Central memory CD8-positive, alpha-beta T cell (primary cell): ENCODE measurements at regions not wholly inside any gene's neighbourhood (a gene's known extent, or its start where the extent isn't known, plus 50 kb on each side); places are given as distances from the start of the nearest gene placed in this dataset.

Experiments used
- ATAC-seq: fragments of 150-1000 bp; cut with Tn5 transposase; replicated peaks from 2 replicates; pipeline ENCODE4 v1.10.0; 2022; ENCODE audit warnings: mild to moderate bottlenecking, moderate FRiP score, moderate number of reproducible peaks; ENCODE audit not compliant: poor library complexity, severe bottlenecking; ENCODE audit errors: extremely low read depth
- DNase-seq, 2 donors: peaks; one replicate each; pipeline ENCODE4 v3.0.0; 2021; ENCODE audit warnings: low spot score in 2 of 2
- H3K27ac Mint-ChIP-seq: one replicate; pipeline ENCODE4 v1.8.0; 2022; ENCODE audit warnings: low read depth, mild to moderate bottlenecking, moderate library complexity, mixed read lengths
- H3K27me3 Mint-ChIP-seq: one replicate; pipeline ENCODE4 v1.8.0; 2022; ENCODE audit warnings: mixed read lengths
- H3K36me3 Mint-ChIP-seq: one replicate; pipeline ENCODE4 v1.8.0; 2022; ENCODE audit warnings: mild to moderate bottlenecking, moderate library complexity, mixed read lengths; ENCODE audit not compliant: insufficient read depth
- H3K4me1 Mint-ChIP-seq: one replicate; pipeline ENCODE4 v1.8.0; 2022; ENCODE audit warnings: mixed read lengths
- H3K4me3 Mint-ChIP-seq: one replicate; pipeline ENCODE4 v1.8.0; 2022; ENCODE audit warnings: mild to moderate bottlenecking, moderate library complexity, mixed read lengths
- H3K9me3 Mint-ChIP-seq: one replicate; pipeline ENCODE4 v1.8.0; 2022; ENCODE audit warnings: mixed read lengths

DNA sequence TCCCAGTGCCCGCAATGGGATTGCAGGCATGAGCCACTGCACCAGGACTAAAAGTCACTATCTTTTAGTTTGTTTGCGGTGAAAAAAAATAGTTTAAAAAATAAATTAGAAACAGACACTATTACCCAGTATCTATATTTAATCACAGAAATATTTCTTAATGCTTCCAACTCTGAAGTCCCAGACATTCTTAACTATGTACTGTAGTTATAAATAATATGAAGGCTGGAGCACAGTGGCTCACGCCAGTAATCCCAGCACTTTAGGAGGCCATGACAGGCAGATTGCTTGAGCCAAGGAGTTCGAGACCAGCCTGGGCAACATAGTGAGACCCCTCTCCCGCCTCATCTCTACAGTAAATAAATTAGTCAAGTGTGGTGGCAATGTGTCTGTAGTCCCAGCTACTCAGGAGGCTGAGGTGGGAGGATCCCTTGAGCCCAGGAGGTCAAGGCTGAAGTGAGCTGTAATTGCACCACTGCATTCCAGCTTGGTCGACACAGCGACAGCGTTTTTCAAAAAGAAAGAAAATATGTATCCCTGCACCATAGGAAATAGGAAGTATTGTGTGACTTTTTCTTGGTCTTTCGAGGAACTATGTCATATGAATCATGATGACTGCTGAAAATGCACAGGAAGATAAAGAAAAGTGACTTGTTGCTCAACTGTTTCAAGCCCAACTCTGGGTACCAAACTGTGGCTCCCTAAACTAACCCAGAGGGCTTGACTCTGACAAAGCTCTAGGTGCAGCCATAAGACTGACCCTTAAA, 74.9 kb upstream of the STEAP1B start:
- peaks cover 30% of the 10 kb centered on the region for H3K27me3 Mint-ChIP-seq
- no peak for ATAC-seq
- no peaks in the 10 kb centered on the region for H3K36me3 Mint-ChIP-seq
- H3K9me3 Mint-ChIP-seq, result no peaks in the 10 kb centered on the region
- H3K4me1 Mint-ChIP-seq, result no peaks in the 10 kb centered on the region
- no peak for DNase-seq
- no peak overlapping the region for H3K27ac Mint-ChIP-seq
- no peak overlapping the region for H3K4me3 Mint-ChIP-seq

DNA sequence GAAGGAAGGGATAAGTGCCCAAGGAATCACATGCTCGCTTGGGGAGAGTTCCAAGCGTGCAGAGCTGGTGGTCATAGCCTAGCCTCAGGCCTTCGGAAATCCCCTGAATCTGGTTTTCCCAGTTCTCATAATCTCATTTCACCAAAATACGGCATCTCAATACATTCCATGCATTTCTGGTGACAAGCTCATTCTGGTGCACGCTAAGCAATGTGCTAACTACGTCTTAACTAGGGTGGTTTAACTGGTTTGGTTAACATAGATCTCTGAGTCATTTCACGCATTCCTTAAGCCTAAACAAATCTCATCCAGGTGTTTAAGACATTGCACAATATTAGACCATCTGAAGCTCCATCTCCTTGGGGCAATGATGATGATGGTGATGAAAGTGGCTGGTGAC, 72.9 kb upstream of the STEAP1B start:
- H3K27me3 Mint-ChIP-seq, result peaks cover 44% of the 10 kb centered on the region
- H3K9me3 Mint-ChIP-seq, result no peaks in the 10 kb centered on the region
- DNase-seq (no peak), ATAC-seq (no peak)
- no peak overlapping the region for H3K27ac Mint-ChIP-seq
- no peak overlapping the region for H3K4me3 Mint-ChIP-seq
- no peaks in the 10 kb centered on the region for H3K4me1 Mint-ChIP-seq
- no peaks in the 10 kb centered on the region for H3K36me3 Mint-ChIP-seq

DNA sequence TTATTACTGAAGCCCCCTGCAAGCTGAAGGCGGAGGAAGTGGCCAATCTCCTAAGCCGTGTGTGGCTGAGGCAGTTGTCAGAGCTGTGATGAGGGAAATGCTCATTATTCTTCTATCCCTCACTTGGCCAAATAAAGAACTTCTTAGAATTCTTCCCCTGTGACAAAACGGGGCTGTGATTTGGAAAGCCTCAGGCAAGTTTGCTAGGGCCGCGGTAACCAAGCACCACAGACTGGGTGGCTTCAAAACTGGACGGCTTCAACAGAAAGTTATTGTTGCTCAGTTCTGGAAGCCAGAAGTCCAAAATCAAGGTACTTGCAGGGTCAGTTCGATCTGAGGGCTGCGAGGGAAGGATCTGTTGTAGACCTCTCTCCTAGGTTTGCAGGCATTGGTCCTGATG, 72.3 kb upstream of the STEAP1B start:
- no peaks in the 10 kb centered on the region for H3K9me3 Mint-ChIP-seq
- peaks cover 51% of the 10 kb centered on the region for H3K27me3 Mint-ChIP-seq
- no peaks in the 10 kb centered on the region for H3K4me1 Mint-ChIP-seq
- no peak overlapping the region for H3K27ac Mint-ChIP-seq
- no peaks in the 10 kb centered on the region for H3K36me3 Mint-ChIP-seq
- DNase-seq (no peak), ATAC-seq (no peak)
- no peak overlapping the region for H3K4me3 Mint-ChIP-seq

DNA sequence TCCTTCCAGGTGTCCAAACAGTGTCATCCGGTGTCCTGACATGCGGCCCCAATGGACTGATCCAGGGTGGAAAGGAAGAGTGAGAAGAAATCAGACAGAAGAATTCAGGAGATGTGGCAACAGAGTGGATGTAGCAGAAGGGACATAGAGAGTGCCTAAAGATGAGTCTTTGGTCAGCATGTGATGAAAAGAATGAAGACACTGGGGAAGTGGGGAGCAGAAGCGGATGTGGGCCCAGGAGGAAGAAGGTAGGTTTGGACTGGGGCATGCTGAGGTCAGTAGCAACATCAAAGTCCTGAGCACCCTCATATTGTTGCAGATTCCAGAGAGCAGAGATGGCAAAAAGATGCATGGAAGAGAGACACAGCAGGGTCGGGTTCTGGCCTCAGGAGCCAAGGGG, 71.8 kb upstream of the STEAP1B start:
- Mint-ChIP-seq H3K27me3 (peaks cover 56% of the 10 kb centered on the region), H3K27ac (no peak overlapping the region), H3K4me1 (no peaks in the 10 kb centered on the region), H3K4me3 (no peak overlapping the region), H3K9me3 (no peaks in the 10 kb centered on the region), H3K36me3 (no peaks in the 10 kb centered on the region)
- ATAC-seq (no peak), DNase-seq (no peak)

DNA sequence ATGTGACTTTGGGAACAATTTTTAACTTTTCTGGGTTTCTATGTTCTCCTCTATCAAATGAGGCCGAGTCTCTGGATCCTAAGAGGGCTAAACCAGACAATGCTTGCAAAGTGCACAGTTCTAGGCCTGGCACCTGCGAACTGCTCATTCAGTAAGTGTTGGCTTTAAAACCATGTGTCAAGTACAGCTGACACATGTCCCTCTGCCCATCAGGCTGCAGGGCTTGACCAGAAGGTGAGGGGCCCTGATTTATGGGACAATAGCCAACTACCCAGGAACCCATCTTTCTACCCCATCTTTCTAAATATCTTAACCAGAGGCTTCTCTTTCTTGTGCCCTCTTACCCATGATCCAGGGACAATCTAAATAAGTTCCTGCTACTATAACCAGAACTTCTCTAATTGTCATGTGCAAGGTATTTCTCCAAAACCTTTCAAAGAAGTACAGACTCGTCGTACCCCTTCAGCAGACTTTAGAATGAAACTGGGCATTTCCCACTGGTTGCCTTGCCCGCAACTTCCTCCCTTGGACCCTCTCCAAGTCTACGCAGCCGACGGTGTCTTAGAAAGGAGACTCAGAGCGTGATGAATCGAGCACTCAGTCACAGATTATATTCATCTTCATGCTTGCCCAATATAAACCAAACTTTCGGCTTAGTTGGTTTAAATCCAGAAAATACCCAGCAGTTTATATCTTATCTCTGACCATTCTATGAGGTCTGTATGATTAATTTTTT, 69.8 kb upstream of the STEAP1B start:
- no peaks in the 10 kb centered on the region for H3K36me3 Mint-ChIP-seq
- no peaks in the 10 kb centered on the region for H3K9me3 Mint-ChIP-seq
- H3K27ac Mint-ChIP-seq, result no peak overlapping the region
- peaks cover 2% of the 10 kb centered on the region for H3K4me1 Mint-ChIP-seq
- ATAC-seq, result no peak
- peaks cover 76% of the 10 kb centered on the region for H3K27me3 Mint-ChIP-seq
- H3K4me3 Mint-ChIP-seq, result no peak overlapping the region
- DNase-seq, result no peak

DNA sequence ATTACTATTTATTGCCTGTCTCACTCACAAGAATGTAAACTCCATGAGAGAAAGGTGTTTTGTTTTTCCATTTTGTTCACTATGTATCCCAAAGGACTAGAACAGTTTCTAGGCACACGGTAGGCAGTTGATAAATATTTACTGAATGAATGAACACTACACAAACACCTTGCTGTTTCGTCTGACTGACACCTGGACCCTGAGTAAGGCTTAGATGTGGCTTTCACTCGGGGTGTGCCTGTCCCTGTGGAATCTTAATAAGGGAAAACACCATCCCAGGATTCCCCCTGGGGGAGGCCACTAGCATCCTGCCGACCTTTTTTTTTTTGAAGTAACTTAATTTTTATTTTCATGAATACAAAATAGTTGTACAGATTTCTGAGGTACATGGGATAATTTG, 66.6 kb upstream of the STEAP1B start:
- DNase-seq (no peak), ATAC-seq (no peak)
- no peak overlapping the region for H3K27ac Mint-ChIP-seq
- peaks cover 78% of the 10 kb centered on the region for H3K27me3 Mint-ChIP-seq
- no peaks in the 10 kb centered on the region for H3K9me3 Mint-ChIP-seq
- H3K4me3 Mint-ChIP-seq, result no peak overlapping the region
- peaks cover 21% of the 10 kb centered on the region for H3K4me1 Mint-ChIP-seq
- no peaks in the 10 kb centered on the region for H3K36me3 Mint-ChIP-seq

DNA sequence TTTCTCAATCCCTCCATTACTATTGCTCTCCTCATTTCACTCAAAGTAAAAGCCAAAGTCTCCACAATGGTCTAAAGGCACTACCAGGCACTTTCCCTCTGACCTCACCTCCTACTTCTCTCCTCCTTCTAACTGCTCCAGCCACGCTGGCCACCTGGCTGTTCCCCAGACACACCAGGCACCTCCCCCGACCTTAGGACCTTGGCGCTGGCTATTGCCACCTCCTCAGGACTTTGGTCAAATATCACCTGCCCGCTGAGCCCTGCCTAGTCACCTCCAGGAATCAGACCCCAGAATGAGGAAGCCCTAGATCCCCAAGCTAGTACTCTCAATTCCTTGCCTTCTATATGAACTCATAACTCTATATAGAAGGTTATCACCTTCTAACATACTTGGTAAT, 66.2 kb upstream of the STEAP1B start:
- DNase-seq, result no peak
- Mint-ChIP-seq H3K9me3 (no peaks in the 10 kb centered on the region), H3K4me3 (no peak overlapping the region), H3K36me3 (no peaks in the 10 kb centered on the region), H3K27ac (no peak overlapping the region), H3K4me1 (peaks cover 21% of the 10 kb centered on the region), H3K27me3 (peaks cover 74% of the 10 kb centered on the region)
- no peak for ATAC-seq

DNA sequence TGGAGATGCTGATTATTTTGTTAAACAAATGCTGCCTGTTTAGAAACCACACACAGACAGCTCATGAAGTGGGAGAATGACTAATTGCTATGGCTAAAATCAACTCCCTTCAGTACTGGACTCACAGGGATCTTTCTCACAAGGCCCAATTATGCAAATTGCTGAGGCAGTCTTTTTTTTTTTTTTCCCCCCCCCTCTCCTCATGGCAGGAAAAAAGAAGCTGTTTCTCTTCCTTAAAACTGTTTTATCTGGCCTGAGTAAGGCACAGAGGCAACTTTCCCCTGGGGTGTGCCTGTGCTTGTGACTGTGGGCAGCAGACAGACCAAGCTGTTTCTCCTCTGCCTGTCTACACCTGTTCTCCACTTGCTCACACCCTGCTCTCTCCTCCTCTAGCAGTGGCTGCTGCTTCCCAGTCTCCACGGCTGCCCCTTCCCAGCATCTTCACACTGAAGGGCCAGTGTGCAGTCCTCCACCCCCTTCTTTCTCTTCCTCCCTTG, 65.4 kb upstream of the STEAP1B start:
- no peak overlapping the region for H3K27ac Mint-ChIP-seq
- H3K4me3 Mint-ChIP-seq, result no peak overlapping the region
- H3K9me3 Mint-ChIP-seq, result no peaks in the 10 kb centered on the region
- H3K36me3 Mint-ChIP-seq, result no peaks in the 10 kb centered on the region
- ATAC-seq, result no peak
- peaks cover 66% of the 10 kb centered on the region for H3K27me3 Mint-ChIP-seq
- peaks cover 21% of the 10 kb centered on the region for H3K4me1 Mint-ChIP-seq
- DNase-seq, result no peak

DNA sequence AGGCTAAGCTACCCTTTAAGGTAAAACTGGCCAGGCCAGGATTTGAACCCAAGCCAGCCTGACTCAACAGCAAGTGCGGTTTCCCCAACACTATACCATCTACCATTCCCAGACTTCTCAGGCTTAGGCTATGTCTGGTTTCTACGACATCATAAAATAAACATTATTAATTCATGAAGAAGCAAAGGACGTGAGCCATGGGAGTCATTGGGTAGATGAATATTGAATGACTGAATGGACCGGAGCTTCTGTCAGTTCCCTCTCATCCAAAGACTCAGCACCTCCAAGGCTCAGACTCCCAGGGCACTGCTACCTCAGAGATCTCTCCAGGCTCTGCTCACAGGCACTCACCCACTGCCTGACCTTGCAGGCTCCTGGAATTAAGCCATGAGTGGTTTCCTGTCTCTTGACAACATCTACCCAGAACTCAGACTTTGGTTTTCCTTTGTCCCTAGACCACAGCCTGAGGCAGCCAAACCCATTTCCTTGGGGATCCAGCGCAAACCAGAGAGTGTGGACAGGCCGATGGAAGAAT, 64.6 kb upstream of the STEAP1B start:
- Mint-ChIP-seq H3K27ac (no peak overlapping the region), H3K4me3 (peak overlapping the region; percentile 33), H3K4me1 (peaks cover 21% of the 10 kb centered on the region), H3K27me3 (peaks cover 65% of the 10 kb centered on the region), H3K36me3 (no peaks in the 10 kb centered on the region), H3K9me3 (no peaks in the 10 kb centered on the region)
- ATAC-seq, result no peak
- DNase-seq, result no peak

DNA sequence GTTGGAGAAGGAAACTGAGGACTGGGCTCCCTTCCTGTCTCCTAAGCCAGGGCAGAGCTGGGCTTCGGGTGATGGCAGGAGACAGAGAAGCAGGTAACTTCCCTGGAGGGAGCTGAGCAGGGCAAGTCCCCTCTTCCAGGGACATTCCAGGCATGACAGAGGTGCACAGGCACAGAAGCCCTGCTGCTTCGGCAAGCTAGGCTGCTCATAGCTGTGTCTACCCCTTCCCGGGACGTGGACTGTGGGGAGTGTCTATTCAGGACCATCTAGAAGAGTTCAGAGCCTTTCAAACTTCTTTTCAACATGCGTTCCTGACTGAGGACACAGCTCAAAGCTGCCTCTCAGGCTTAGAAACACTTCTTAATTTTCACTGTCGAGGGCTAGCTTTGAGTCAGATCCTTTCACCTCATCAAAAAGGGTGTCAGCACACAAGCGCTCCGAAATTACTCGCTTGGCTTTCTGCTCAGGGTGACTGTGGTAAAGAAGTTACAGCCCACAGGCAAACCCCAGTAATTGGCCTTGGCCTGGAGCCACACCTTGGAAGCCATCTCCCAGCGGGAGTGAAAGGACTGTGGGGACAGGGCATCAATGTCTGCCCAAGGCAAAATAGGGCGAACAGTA, 63.7 kb upstream of the STEAP1B start:
- Mint-ChIP-seq H3K36me3 (no peaks in the 10 kb centered on the region), H3K27me3 (peaks cover 59% of the 10 kb centered on the region), H3K27ac (no peak overlapping the region), H3K4me1 (peaks cover 21% of the 10 kb centered on the region), H3K4me3 (peak overlapping the region; percentile 33), H3K9me3 (no peaks in the 10 kb centered on the region)
- ATAC-seq (peak; percentile 24), DNase-seq (no peak)

DNA sequence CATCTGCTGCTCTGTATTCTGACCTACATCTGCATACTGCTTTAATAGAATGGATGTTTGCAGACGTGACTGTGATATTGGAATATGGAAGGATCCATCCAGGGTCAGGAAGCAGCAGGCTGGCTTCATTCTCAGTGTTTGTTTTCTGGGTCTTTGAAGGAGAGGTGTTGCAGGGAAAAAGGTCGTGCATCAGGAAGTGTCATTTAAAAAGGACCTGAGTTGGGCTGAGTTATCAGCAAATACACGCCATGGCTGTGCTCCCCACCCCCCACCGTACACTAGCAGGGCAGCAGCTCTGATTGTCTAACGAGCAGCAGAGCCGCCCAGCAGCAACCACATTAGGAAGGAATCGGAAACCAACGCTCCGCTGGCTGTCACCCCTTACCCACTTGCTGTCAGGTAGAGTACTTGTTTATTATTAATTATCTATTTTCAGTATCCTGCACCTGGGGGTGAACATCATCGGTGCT, 63.1 kb upstream of the STEAP1B start:
- peaks cover 21% of the 10 kb centered on the region for H3K4me1 Mint-ChIP-seq
- no peaks in the 10 kb centered on the region for H3K9me3 Mint-ChIP-seq
- no peaks in the 10 kb centered on the region for H3K36me3 Mint-ChIP-seq
- H3K27me3 Mint-ChIP-seq, result peaks cover 52% of the 10 kb centered on the region
- ATAC-seq, result peak; percentile 13
- peak overlapping the region; percentile 12 for H3K4me3 Mint-ChIP-seq
- no peak overlapping the region for H3K27ac Mint-ChIP-seq
- DNase-seq, result no peak

DNA sequence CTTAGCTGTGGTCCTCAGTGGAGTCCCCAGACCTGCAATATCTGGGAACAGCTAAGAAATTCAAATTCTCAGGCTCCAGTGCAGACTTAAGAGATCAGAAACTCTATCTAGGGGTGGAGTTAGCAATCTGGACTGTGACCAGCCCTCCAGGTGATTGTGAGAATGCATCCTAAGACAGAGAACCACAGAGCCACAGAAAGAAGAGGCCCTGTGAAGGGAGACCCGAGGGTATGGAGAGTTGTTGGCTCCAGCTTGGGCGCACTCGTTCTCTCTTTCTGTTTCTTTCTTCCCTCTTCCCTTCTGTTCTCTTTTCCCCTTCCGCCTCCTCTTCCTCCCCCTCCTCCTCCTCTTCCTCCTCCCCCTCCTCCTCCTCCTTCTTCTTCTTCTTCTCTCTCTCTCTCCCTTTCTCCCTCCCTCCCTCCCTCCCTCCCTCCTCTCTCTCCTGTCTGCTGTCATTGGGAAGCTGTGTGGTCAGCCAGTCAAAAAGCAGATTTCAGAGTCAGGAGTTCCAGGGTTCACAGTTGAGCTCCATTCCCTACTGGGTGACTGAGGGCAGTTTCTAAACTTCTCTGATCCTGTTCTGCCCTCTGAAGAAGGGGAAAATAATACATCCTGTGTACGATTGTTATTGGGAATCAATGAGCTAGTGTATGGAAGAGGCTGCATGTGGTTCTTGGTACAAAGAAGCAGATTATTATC, 62.1 kb upstream of the STEAP1B start:
- DNase-seq (no peak), ATAC-seq (no peak)
- no peaks in the 10 kb centered on the region for H3K9me3 Mint-ChIP-seq
- H3K27me3 Mint-ChIP-seq, result peaks cover 42% of the 10 kb centered on the region
- H3K36me3 Mint-ChIP-seq, result no peaks in the 10 kb centered on the region
- H3K4me1 Mint-ChIP-seq, result peaks cover 21% of the 10 kb centered on the region
- no peak overlapping the region for H3K27ac Mint-ChIP-seq
- no peak overlapping the region for H3K4me3 Mint-ChIP-seq
